ENCODE measurements at regions not wholly inside any gene's neighbourhood (a gene's known extent, or its start where the extent isn't known, plus 50 kb on each side); places are given as distances from the start of the nearest gene placed in this dataset.

GRCh38 chr7:20952916-20953315, 166.2 kb upstream of the SP8 start:
- DNase-seq = peak; percentile 34

GRCh38 chr7:20954711-20955619, 168.3 kb upstream of the SP8 start:
- peak; percentile 19 for DNase-seq

- peak; percentile 92 for DNase-seq
Observed at GRCh38 chr7:20958572-20958971, 171.9 kb upstream of the SP8 start.

DNA sequence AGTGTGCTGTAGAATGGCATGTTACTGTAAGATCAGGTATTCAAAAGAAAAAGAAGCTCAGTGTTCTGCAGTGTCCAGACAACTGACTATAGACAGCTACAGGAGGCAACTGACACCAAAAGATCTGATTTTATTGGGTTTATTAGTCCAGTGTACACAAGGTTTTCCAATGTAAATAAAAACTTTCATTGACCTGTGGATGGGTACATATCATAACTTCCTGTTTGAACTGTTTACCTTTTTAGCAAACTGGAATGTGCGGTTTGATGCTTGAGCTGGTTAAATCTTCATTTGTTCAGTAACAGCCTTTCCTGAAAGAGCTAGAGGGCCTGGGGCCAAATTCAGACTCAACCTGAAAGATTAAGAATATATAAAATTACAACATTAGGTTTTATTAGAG, 172.6 kb upstream of the SP8 start:
- DNase-seq = peak; percentile 93

DNA sequence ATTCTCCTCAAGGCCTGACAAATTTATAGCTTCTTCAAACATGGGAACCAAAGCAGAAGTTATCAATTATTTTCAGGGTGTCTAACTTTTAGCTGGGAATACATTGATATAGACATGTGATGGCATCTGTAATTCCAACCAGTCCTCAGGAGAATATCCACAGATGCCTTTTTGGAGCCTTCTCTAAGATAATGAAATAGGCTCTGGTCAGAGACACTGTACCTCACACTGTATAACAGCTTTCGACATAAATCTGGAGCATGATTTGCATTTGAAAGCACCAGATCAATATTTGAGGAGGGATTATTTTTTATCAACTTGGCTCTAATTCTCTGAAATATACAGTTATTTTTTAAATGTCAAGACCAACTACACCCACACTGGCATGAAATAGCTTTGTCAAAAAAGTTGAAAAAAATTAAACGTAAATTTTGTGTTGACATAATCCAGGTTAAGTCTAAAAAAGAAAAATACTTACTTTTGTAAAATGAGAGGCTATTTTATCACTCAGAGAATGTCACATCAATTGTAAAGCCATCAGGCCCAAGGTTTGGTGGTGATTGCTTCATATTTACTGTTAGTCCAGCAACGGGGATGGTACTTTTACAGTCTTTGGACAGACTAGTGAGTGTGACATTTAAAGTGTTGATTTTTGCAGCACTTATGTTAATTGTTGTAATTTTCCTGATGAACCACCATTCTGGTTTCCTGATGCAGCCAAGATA, 177.0 kb upstream of the SP8 start:
- no peak for DNase-seq

GRCh38 chr7:20964281-20964918, 177.7 kb upstream of the SP8 start:
- DNase-seq = peak; percentile 32

DNA sequence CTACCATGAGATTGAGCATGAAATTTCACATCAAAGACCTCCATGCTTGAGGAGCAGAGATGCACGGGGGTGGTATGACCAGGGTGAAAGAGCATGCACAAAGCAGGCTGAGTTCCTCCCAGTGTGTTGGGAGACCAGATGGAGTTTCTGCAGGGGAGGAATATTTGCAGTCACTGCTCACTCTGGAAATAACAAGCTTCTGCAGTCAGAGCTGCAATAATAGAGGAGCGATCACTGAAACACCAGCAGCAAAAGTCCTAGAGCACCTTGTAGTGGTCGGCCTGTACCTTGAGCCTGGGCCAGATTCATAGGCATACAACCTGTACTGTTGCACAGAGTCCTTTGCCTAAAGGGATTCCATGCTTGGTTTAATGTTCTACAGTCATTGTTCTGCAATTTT, 184.5 kb upstream of the SP8 start:
- DNase-seq = no peak

DNA sequence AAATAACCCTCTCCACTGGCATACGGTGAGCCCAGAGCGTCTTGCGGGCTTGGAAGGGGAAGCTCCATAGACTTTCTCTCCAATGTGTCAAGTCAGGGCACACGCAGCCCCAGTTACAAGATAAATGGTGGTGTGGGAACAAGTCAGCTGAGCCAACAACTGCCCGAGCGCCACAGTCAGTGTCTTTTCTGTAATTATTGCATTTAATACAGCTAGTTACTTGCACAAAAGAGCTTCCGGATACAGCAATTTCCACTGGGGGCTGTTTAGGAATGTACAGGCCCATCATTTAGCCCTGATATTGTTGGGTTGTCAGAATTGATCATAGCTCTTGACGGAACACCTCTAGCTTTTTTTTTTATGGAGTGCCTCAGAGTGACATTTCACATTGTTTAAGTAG, 193.5 kb upstream of the SP8 start:
- DNase-seq = no peak

GRCh38 chr7:20980668-20981264, 194.1 kb upstream of the SP8 start:
- no peak for DNase-seq

DNA sequence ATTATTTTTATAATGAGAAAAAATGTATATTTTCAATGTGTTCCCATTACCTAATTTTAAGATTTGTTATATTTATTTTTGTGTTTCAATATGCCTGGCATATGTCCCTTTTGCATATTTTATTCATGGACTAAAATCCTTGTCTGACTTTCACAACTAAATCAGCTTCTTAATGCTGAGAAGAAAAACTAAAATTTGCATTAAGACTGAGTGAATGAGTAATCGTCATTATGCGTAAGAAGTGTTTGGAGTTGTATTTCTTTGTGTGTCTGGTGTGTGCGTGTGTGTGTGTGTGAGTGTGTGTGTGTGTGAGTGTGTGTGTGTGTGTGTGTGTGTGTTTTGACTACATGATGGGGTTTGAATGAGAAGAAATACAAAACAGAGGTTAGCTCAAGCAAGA, 201.7 kb upstream of the SP8 start:
- no peak for DNase-seq

GRCh38 chr7:20991544-20991943, 204.9 kb upstream of the SP8 start:
- peak; percentile 43 for DNase-seq

GRCh38 chr7:20993693-20994092, 207.0 kb upstream of the SP8 start:
- DNase-seq = no peak

GRCh38 chr7:20998309-20998708, 211.6 kb upstream of the SP8 start:
- DNase-seq = peak; percentile 92

DNA sequence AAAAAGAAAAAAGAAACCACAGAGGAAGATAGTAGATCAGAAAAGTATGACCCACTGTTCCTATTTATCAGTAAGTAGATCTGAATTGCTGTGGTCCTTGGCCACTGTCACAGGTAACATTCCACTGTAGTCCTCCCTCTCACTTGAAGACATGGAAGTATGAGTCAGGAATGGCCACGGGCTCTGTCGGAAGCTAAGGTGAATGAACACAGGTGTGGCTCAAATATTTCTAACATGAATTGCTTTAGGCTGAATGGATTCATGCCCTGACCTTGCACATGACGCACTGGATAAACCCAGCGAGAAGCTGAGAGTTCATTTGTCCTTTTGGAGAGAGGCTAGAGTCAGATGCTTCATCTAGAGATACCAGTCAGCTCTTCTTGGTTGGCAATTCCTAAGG, 224.5 kb upstream of the SP8 start:
- no peak for DNase-seq

- DNase-seq = peak; percentile 43
Observed at GRCh38 chr7:21013765-21014539, 227.3 kb upstream of the SP8 start.

DNA sequence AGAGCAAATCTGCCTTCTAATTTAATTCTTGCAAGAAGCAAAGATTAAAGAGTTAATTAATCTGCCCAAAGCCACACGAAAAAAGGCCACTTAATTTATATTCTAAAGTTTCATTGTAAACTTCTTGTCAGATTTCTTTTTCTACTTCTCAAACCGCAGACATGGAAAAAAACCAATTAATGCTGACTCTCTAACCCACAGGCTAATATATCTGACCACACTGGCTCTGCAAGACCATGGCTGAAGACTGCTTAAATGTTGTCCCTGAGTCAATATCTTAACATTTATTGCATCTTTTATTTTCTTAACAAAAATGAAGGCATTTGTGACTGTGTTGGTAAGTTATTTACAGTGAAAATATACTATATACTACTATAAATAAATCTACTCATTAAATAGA, 234.0 kb upstream of the SP8 start:
- no peak for DNase-seq

GRCh38 chr7:21023841-21024484, 237.3 kb upstream of the SP8 start:
- no peak for DNase-seq

GRCh38 chr7:21024485-21024867, 237.8 kb upstream of the SP8 start:
- DNase-seq = no peak

DNA sequence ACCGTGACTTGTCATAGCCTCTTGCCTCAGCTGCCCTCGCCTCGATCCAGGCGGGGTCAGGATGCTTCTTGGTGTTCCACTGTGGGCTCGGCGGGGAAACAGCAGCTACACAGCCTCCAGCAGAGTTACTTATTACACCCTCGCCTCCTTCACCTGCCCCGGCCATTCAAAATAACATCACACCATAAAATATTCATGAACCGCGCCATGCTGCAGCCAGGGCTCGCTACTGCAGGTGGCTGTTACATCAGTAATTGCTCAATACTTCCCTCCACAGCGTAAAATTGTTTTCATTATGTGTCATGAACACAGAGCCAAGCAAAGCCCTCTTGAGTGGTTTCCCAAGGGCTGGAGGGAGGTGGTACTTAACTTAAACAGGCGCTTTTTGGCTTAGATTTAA, 241.5 kb upstream of the SP8 start:
- DNase-seq = peak; percentile 59

DNA sequence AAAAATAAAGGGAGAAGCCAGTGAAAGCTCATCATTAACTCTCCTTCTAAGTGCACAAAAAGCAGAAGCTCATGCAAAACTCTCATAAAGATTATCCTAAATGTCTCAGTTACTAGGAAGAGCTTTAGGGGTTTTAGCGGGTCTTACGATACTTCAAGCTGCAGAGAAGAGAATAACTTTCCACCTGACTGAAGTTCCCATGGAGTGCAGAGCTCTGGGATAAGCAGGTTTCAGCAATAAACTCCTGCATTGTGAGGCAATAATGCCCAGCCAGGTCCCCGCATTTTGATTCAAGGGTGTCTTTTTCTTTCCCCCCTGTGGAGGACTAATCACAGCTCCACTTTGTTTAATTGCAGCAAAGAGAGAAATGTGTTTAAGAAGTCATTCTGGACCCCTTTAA, 241.9 kb upstream of the SP8 start:
- no peak for DNase-seq

DNA sequence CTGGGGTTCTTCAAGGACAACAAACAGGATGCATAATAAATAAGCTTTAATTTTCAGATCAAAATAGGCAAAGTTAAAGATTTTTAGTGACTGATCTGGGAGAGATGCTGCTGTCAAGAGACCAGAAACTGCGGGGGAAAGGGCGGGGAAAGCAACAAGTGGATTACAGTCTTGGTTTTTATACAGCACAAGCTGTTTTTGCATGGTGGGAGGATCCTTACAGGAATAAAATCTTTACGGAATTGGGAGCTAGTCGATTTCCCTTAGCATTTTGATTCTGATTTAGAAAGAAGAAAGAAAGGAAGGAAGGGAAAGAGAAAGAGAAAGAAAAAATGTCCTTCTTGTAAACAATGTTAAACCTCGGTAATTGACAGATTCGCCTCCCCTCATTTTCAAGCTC, 242.3 kb upstream of the SP8 start:
- no peak for DNase-seq

GRCh38 chr7:21030237-21030871, 243.7 kb upstream of the SP8 start:
- no peak for DNase-seq
